ENCODE measurements at regions not wholly inside any gene's neighbourhood (a gene's known extent, or its start where the extent isn't known, plus 50 kb on each side); places are given as distances from the start of the nearest gene placed in this dataset.

DNA sequence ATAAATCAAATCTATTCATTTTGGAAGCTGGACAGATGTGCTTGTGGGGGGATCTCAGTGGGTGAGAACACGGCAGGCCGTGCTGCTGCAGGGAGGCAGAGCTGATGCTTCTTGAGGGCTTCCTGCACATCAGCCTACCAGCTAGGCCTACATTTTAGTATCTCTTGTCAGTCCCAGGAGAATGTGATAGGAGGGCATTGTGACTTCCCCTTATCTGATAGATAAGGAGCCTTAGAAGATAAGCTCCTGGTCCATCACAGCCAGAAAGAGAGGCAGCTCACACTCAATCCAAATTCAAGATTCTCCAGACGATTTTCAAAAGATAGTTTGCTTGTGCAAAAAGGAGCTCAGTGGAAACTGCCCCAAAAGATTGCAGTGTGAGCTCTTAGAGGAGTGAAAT lies 89.0 kb downstream of the SHANK2 start:
- intact Hi-C loops (cut with micrococcal nuclease): no loop called here
- Histone ChIP-seq H3K4me2 (ENCODE audit: insufficient read depth, low read length) (no peak overlapping the region), H3K9ac (replicated peaks; ENCODE audit: extremely low read depth, insufficient read depth, low read length) (no peak overlapping the region), H3K79me2 (ENCODE audit: control insufficient read depth, insufficient read depth, low read length) (no peaks in the 10 kb centered on the region), H3K27ac (ENCODE audit: insufficient read depth, low read depth, low read length) (no peak overlapping the region), H4K20me1 (replicated peaks; ENCODE audit: control insufficient read depth, extremely low read depth, insufficient read depth, low read length) (no peaks in the 10 kb centered on the region), H3K4me3 (replicated peaks in 1 of 3; ENCODE audit: insufficient read depth in 1 of 3, low read depth in 1 of 3, low read length in 3 of 3) (no peak overlapping the region), H3K27me3 (ENCODE audit: control insufficient read depth in 2 of 2, insufficient read depth in 2 of 2, low read length in 2 of 2) (no peaks in the 10 kb centered on the region), H3K9me1 (replicated peaks; ENCODE audit: control insufficient read depth, extremely low read depth, insufficient read depth, low read length) (no peaks in the 10 kb centered on the region), H3K36me3 (ENCODE audit: control insufficient read depth in 2 of 2, extremely low read depth in 1 of 2, insufficient read depth in 2 of 2, low read length in 2 of 2) (no peaks in the 10 kb centered on the region), H3K4me1 (ENCODE audit: control insufficient read depth, extremely low read depth, insufficient read depth, low read length) (no peaks in the 10 kb centered on the region), H3K9me3 (replicated peaks; ENCODE audit: control insufficient read depth, insufficient read depth, low read length) (peaks cover 6% of the 10 kb centered on the region), H2AFZ (ENCODE audit: low read depth, low read length) (no peak overlapping the region)
- no TSS peak for BruUV-seq (replicated peaks)
- ChIA-PET POLR2A (no interaction called here), CTCF (no interaction called here)
- no peak for TF ChIP-seq GATA2 (IDR thresholded peaks at IDR 0.05; ENCODE audit: insufficient read depth, insufficient read length, low read depth, low read length)
- TF ChIP-seq EZH2 (IDR thresholded peaks at IDR 0.05; ENCODE audit: borderline replicate concordance, low read depth, low read length, severe bottlenecking): no peak
- no peak for TF ChIP-seq JUN (IDR thresholded peaks at IDR 0.05; ENCODE audit: borderline replicate concordance, insufficient read depth, insufficient read length, low read depth)
- no peak for TF ChIP-seq MAX (IDR thresholded peaks at IDR 0.05; ENCODE audit: insufficient read depth, insufficient read length)
- TF ChIP-seq FOS (IDR thresholded peaks at IDR 0.05; ENCODE audit: borderline replicate concordance, insufficient read depth, low read length): no peak
- TF ChIP-seq POLR2A (IDR thresholded peaks at IDR 0.05; ENCODE audit: low read depth, low read length): no peak
- no peak for TF ChIP-seq POLR2AphosphoS5 (IDR thresholded peaks at IDR 0.05; ENCODE audit: insufficient read depth, low read depth, low read length)
- TF ChIP-seq, protein P1, sequence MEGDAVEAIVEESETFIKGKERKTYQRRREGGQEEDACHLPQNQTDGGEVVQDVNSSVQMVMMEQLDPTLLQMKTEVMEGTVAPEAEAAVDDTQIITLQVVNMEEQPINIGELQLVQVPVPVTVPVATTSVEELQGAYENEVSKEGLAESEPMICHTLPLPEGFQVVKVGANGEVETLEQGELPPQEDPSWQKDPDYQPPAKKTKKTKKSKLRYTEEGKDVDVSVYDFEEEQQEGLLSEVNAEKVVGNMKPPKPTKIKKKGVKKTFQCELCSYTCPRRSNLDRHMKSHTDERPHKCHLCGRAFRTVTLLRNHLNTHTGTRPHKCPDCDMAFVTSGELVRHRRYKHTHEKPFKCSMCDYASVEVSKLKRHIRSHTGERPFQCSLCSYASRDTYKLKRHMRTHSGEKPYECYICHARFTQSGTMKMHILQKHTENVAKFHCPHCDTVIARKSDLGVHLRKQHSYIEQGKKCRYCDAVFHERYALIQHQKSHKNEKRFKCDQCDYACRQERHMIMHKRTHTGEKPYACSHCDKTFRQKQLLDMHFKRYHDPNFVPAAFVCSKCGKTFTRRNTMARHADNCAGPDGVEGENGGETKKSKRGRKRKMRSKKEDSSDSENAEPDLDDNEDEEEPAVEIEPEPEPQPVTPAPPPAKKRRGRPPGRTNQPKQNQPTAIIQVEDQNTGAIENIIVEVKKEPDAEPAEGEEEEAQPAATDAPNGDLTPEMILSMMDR (IDR thresholded peaks at IDR 0.05; ENCODE audit: extremely low read depth in 1 of 2, insufficient read depth in 1 of 2, low read depth in 1 of 2, low read length in 2 of 2): no peak
- no peak for TF ChIP-seq MYC (IDR thresholded peaks at IDR 0.05; ENCODE audit: low read depth, low read length)
- DNase-seq (ENCODE audit: low read depth, low spot score) (no peak), FAIRE-seq (no peak)
- dilution Hi-C loops (cut with MboI; ENCODE audit: extremely low pct_ligation_motif_present, low sequenced_read_pairs): no loop called here

Measured in endothelial cell of umbilical vein (primary cell).